ENCODE measurements at regions not wholly inside any gene's neighbourhood (a gene's known extent, or its start where the extent isn't known, plus 50 kb on each side); places are given as distances from the start of the nearest gene placed in this dataset.
"Not testable (repeated sequence)": the region's sequence is repeated elsewhere in the genome, so short reads cannot be mapped to it uniquely, and the experiment has no call there.

- DNase-seq: no peak
Observed at GRCh38 chr3:31188112-31188511, 293.7 kb upstream of the GADL1 start.

DNA sequence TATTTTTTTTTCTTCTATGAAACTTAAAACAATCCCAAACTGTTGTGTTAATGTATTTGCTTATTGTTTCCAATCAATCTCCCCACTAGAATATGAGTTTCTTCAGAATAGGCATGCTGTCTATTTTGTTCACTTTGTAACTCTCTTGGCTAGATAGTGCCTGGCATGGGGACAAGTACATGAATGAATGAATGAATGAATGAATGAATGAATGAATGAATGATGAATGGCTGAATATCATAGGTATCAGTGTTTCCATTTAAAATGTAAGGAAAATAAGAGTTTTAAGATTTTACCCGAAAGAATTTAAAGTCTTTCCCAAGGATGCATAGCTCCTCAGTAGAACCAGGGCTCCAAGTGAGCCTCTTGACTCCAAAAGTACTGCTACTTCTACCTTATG, 294.9 kb upstream of the GADL1 start:
- no peak for DNase-seq

DNA sequence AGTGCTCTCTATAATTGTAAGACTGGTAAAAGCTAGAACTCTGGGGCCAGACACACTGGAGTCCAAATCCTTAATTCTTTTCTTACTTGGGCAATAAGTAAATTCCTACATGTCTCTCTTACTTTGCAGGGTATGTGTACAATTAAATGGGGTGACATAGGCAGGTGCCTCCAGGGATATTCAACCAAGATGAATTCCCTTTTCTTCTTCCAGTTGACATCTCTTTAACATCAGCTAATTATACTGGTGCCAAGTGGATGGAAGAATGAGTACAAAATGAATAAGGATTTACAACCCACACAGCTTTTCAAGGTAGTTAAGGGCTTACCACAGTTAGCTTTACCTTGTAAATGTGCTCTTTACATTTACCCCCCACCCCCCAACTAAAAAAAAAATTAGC, 295.5 kb upstream of the GADL1 start:
- DNase-seq: no peak

GRCh38 chr3:31191354-31191753, 296.9 kb upstream of the GADL1 start:
- no peak for DNase-seq

DNA sequence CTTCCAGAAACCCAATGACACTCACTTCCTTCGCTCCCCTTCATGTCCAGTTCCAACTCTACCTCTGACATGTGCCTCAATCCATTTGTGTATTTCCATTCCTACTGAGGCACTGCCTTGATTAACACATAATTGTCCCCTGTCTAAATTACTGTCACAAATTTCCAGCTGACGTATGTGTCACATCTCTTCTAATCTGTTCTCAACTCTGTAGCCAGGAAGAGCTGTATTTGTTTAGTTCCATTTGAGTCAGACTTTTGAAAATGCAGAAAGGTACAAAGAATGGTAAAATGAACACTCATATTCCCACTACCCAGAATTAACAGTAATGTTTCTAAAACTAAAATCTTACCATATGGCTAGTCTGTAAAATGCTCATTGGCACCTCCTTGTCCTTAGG, 299.0 kb upstream of the GADL1 start:
- no peak for DNase-seq

DNA sequence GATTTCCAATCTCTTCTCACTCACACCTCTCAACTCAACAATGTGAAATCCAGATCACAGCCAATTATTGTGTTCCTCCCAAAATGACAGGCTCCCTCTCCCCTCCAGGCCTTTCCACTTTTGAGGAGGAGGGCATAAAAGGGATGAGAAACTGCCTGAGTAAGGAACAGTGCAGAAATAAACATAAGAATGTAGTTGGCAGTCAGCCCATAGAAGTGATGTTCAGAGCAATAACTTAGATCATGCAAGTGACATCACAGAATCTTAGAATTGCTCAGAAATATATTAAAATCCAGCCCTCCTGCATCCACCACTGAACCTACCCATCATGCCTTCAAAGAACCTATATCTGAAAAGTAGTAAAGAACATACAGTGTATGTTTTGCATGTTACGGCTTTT, 299.4 kb upstream of the GADL1 start:
- no peak for DNase-seq

- DNase-seq: no peak
Observed at GRCh38 chr3:31196261-31196660, 301.8 kb upstream of the GADL1 start.

DNA sequence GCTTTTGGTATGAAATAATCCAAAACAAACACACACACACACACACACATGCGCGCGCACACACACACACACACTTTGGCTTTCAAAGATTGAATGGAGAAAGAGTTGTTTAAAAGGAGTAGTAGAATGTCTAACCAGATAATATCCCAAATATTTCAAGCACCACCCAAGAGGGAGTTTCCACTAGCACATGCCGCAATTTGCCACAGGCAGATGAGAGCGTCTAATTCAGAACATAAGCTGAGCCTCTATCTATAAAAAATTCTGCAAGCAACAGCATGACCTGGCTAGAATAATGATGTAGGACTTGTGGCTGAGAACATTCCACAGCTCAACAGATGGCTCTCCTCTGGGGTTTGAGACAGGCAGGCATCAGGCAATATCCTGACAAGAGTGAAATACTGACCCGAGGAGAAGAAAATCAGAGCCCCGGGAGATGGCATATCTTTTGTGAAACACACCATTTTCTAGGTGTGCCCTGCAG, 302.5 kb upstream of the GADL1 start:
- DNase-seq: no peak

DNA sequence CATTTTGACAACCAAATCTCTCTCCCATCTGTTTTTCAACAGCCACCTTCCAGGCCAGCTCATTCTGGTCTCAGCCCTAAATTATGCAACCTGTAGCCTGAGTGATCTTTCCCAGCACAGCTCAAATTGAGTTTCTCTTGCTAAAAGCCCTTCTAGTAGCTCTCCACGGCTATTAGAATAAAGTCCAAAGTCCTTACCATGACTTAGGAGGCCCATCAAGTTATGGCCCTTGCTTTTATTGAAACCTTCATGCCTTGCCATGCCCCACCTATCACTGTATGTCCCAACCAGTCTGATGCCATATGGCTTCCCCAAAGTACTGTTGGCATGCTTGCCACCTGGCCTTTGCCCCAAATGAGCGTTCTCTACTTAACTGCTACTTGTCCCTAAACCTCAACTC, 303.5 kb upstream of the GADL1 start:
- no peak for DNase-seq

DNA sequence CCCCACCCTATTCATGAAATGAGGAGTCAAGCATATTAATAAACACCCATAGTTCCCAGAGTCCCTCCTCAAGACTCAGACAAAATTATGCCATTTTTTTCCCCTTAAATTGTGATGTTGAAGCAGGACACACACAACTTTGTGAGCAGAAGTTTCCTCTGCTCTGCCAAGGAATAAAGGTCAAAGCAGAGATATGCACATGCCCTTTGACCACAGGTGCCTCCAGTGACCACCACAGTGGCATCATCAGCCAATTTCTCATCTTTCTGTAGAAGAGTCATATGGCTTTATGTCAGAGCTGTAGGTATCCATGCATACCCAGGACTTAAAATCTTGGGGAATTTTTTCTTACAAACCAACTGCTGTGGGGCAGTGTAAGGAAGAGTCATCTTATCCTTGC, 304.4 kb upstream of the GADL1 start:
- no peak for DNase-seq

DNA sequence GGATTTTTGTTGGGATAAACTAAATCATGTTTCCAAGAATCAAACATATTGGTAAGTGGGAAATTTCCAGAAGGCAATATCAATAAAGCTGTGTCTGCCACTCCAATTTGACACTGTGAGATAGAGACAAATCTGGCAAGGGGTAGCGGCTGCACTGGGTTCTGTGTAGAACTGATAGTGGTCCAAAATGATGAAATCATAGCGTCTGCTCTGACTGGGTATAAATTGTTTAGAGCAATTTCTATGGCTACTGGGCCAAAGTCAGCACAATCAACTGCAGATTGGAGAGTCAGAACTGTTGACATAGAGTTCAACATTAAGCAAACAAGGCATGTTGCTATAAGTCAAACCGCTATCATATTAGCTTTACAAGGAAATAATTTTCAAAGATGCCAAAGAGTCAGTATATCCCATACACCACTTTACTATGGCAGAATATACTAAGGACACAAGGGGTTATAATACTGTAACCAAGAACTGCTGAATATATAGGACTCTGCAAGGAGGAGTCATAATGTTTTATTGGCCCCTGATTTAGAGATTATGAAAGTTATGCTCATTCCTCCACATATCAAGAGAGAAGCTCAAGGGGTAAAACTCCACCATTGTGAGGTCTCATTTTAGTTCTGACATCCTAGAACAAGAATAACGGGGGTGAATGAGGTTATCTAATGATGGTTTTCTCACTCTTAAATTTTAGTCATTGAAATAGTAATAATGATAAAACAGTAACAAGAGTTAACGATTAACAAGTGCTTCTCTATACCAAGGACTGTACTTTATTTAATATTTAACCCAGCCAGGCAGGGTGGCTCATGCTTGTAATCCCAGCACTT, 309.7 kb upstream of the GADL1 start:
- no peak for DNase-seq

DNA sequence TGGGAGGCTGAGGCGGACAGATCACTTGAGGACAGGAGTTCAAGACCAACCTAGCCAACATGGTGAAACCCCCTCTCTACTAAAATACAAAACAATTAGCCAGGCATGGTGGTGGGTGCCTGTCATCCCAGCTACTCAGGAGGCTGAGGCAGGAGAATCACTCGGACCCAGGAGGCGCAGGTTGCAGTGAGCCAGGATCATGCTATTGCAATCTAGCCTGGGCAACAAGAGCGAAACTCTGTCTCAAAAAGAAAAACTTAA, 310.3 kb upstream of the GADL1 start:
- DNase-seq: not testable (repeated sequence)

DNA sequence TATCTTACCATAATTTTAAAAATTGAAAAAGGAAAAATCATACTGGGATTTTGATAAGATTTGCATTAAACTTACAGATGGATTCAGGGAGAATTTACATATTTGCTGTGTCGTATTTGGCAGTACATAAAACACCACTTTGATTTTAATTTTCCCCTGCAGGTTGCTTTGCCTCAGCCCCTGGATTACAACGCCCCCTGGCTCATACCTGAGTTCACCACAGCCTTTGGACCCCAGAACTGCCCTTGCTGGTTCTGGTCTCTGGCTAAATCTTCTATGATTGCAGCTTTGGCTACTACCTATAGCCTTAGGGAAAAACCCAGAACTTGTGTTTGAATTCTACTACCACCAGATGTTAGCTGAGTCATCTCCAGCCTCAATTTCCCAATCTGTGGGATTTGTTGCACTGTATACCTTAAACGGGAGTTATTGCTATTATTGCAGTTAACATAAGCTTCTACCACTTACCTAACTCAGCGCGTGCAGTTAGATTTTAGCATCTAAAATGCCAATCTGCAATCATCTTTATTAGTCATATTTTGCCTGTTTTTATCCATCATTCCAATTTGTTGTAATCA, 315.7 kb upstream of the GADL1 start:
- DNase-seq: peak; percentile 4

- no peak for DNase-seq
Observed at GRCh38 chr3:31213869-31214486, 318.7 kb upstream of the STT3B start.

- no peak for DNase-seq
Observed at GRCh38 chr3:31218082-31218481, 314.6 kb upstream of the STT3B start.

- DNase-seq: no peak
Observed at GRCh38 chr3:31219131-31219843, 313.4 kb upstream of the STT3B start.

GRCh38 chr3:31220431-31220830, 312.3 kb upstream of the STT3B start:
- DNase-seq: no peak

GRCh38 chr3:31223278-31223677, 309.4 kb upstream of the STT3B start:
- DNase-seq: no peak

GRCh38 chr3:31224936-31225335, 307.8 kb upstream of the STT3B start:
- DNase-seq: no peak

DNA sequence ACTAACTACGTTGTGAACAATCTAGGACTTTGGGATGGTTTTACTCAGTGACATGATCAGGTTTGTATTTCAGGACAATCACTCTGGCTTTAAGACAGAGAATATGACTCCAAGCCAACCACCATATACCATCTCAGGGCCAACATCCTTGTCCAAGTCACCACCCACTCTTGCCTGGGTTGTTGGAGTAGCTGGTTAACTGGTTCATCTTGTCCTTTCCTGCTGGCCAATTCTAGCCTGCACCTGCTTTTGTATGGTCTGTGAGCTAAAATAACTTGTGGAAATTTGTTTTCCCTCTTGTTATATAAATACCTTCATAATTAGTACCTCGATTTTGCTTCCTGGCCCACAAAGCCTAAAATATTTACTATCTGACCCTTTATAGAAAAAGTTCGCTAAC, 306.8 kb upstream of the STT3B start:
- no peak for DNase-seq

- DNase-seq: no peak
Observed at GRCh38 chr3:31226346-31226745, 306.4 kb upstream of the STT3B start.

DNA sequence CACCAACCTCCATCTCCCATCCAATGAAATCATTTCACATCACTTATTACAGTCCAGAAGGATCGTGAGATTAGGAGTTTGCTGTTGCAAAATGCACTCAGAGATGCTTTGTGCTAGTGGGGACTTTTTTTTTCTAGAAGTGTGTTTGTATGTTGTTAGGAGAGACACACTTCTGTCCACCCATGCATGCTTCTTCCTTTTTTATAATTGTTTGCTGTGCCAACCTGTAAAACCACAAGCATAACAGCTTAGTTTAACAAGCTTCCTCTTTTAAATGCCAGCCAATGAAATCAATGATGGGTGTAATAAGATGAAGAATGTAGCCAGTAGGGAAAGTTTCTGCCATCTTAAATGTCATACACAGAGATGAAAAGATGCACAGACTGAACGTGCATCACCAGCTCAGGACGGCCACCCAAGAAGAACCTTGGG, 305.6 kb upstream of the STT3B start:
- DNase-seq: no peak

DNA sequence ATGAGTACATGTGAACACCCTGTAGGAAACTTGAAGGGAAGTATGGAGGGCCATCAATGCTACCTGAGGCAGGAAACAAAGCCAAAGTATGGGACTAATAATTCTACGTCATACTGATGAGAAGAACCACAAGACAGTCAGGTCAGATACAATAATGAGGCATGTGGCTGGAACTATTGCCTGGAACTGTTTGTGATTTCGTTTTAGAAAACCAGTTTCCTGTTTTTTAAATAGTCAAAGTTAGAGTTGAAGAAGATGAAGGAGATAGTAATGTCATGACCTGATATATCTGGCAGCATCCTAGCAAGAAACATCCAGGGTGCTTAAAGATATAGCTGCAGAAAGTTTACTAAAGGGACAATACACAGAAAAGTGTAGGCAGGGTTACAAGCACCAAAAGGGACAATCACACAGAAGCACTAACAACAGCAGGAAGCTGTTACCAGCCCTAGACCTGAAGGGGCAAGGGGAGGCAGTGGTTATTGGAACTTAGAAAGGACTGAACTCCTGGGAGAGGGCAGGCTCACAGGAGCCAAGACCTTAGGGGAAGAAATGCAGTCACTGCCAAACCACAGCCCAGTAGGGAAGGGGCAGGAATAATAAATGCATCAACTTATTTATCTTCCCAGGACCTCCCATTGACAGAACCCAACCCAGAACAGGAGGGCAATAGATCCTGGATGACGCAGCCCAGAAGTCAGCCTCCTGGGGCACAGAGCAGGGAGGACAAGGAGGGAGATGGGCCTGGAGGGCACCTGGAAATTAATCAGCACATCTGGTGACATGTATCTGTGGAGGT, 302.1 kb upstream of the STT3B start:
- DNase-seq: no peak

Measured in NCI-H69 (cell line).